Nephron (organoid): ENCODE measurements at regions not wholly inside any gene's neighbourhood (a gene's known extent, or its start where the extent isn't known, plus 50 kb on each side); places are given as distances from the start of the nearest gene placed in this dataset.
A peak's percentile ranks its signal among the peaks of the same experiment; 100 is the strongest.

Source experiments
- H3K27ac Mint-ChIP-seq, 3 experiments: 2 replicates each; pipeline ENCODE4 v1.8.0; 2020; ENCODE audit warnings: mixed read lengths in 3 of 3, mild to moderate bottlenecking in 2 of 3, moderate library complexity in 1 of 3
- H3K27me3 Mint-ChIP-seq: 2 replicates; pipeline ENCODE4 v1.8.0; 2021; ENCODE audit warnings: low read depth, mild to moderate bottlenecking, moderate library complexity, mixed read lengths
- H3K36me3 Mint-ChIP-seq: 2 replicates; pipeline ENCODE4 v1.8.0; 2020; ENCODE audit warnings: low read depth, mixed read lengths
- H3K4me1 Mint-ChIP-seq: 2 replicates; pipeline ENCODE4 v1.8.0; 2020; ENCODE audit warnings: mixed read lengths
- H3K4me3 Mint-ChIP-seq, 3 experiments: 2 replicates each; pipeline ENCODE4 v1.8.0; 2020; ENCODE audit warnings: mild to moderate bottlenecking in 3 of 3, mixed read lengths in 3 of 3, moderate library complexity in 2 of 3
- H3K9me3 Mint-ChIP-seq: 2 replicates; pipeline ENCODE4 v1.8.0; 2020; ENCODE audit warnings: mixed read lengths
- TF ChIP-seq, protein P1 (sequence below), 3 experiments: fragments of 200-600 bp; sonication (generic); IDR thresholded peaks; one replicate each; pipeline ENCODE4 v1.5.0; 2021; ENCODE audit warnings: antibody characterized with exemption in 3 of 3; ENCODE audit not compliant: unreplicated experiment in 3 of 3

DNA sequence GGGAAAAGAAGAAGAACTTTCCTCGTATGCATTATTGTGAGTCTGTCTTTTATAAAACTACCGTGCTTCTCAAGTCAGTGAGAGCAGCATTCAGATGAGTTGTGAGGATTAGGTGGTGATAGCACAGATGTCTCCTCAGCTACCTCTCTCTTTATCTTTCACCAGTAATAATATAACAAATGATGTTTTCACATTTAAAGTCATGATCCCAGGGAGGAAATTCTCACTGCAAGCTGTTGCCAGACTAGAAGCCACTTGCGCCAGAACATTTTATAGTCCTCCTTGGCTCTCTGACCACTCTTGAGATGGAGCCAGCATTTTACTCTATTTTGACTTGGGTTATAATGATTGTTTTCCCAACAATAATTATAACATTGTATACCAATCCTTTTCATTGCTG, 443.1 kb downstream of the AEBP2 start:
- H3K4me1 Mint-ChIP-seq = peaks cover 44% of the 10 kb centered on the region
- peaks cover 5% of the 10 kb centered on the region for H3K9me3 Mint-ChIP-seq
- H3K27me3 Mint-ChIP-seq = no peaks in the 10 kb centered on the region
- H3K4me3 Mint-ChIP-seq = no peak overlapping the region
- peak overlapping the region in 1 of 3 experiments; percentile 9 for H3K27ac Mint-ChIP-seq
- H3K36me3 Mint-ChIP-seq = no peaks in the 10 kb centered on the region
- TF ChIP-seq, protein P1, sequence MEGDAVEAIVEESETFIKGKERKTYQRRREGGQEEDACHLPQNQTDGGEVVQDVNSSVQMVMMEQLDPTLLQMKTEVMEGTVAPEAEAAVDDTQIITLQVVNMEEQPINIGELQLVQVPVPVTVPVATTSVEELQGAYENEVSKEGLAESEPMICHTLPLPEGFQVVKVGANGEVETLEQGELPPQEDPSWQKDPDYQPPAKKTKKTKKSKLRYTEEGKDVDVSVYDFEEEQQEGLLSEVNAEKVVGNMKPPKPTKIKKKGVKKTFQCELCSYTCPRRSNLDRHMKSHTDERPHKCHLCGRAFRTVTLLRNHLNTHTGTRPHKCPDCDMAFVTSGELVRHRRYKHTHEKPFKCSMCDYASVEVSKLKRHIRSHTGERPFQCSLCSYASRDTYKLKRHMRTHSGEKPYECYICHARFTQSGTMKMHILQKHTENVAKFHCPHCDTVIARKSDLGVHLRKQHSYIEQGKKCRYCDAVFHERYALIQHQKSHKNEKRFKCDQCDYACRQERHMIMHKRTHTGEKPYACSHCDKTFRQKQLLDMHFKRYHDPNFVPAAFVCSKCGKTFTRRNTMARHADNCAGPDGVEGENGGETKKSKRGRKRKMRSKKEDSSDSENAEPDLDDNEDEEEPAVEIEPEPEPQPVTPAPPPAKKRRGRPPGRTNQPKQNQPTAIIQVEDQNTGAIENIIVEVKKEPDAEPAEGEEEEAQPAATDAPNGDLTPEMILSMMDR (IDR thresholded peaks at IDR 0.05; ENCODE audit: unreplicated experiment in 3 of 3) = no peak

GRCh38 chr12:19884021-19884492, 444.8 kb downstream of the AEBP2 start:
- H3K4me3 Mint-ChIP-seq = no peak overlapping the region
- peaks cover 5% of the 10 kb centered on the region for H3K9me3 Mint-ChIP-seq
- no peaks in the 10 kb centered on the region for H3K27me3 Mint-ChIP-seq
- peaks cover 47% of the 10 kb centered on the region for H3K4me1 Mint-ChIP-seq
- no peak overlapping the region for H3K27ac Mint-ChIP-seq
- TF ChIP-seq, protein P1 (IDR thresholded peaks at IDR 0.05; ENCODE audit: unreplicated experiment in 3 of 3) = no peak
- no peaks in the 10 kb centered on the region for H3K36me3 Mint-ChIP-seq

DNA sequence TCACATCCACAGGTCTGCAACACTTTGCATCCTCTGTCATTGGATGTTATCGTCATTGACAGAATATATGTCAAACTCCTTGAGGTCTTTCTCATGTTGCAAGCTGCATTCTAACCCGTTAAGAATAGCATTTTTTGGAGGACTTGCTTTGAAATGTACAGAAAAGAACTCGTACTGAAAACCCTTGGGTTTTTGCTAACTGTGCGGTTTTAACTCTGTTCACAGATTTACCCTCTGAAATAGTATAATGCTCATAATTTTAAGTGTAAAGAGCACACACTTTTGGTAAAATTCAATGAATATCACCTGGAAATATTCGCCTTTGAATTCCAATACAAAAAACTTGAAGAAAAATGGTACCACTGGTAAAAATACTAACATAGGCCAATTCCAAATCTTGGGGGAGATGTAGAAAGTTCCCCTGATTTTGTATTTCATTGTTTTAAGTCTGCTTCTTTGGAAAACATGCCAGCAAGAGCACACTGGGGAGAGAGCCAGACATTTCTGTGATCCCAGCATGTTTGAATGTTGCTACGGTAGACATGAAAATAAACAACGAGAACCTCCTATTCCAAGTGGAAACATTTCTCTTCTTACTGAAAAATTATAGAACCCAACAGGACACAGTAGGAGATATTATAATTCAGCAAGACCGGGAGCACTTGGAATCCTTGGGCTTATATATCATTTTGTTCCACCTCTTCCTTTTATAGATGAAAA, 446.0 kb downstream of the AEBP2 start:
- TF ChIP-seq, protein P1 (IDR thresholded peaks at IDR 0.05; ENCODE audit: unreplicated experiment in 3 of 3) = no peak
- H3K36me3 Mint-ChIP-seq = no peaks in the 10 kb centered on the region
- peaks cover 5% of the 10 kb centered on the region for H3K9me3 Mint-ChIP-seq
- peak overlapping the region; percentile 54 to 84 (median 75) for H3K27ac Mint-ChIP-seq
- peaks cover 48% of the 10 kb centered on the region for H3K4me1 Mint-ChIP-seq
- no peak overlapping the region for H3K4me3 Mint-ChIP-seq
- no peaks in the 10 kb centered on the region for H3K27me3 Mint-ChIP-seq

- no peaks in the 10 kb centered on the region for H3K27me3 Mint-ChIP-seq
- TF ChIP-seq, protein P1 (IDR thresholded peaks at IDR 0.05; ENCODE audit: unreplicated experiment in 3 of 3) = no peak
- peaks cover 49% of the 10 kb centered on the region for H3K4me1 Mint-ChIP-seq
- no peaks in the 10 kb centered on the region for H3K36me3 Mint-ChIP-seq
- H3K27ac Mint-ChIP-seq = peak overlapping the region; percentile 58 to 84 (median 75)
- peaks cover 5% of the 10 kb centered on the region for H3K9me3 Mint-ChIP-seq
- H3K4me3 Mint-ChIP-seq = no peak overlapping the region
Observed at GRCh38 chr12:19886065-19886464, 446.8 kb downstream of the AEBP2 start.

- Mint-ChIP-seq H3K27ac (peak overlapping the region; percentile 58 to 84 (median 75)), H3K4me1 (peaks cover 50% of the 10 kb centered on the region), H3K9me3 (peaks cover 5% of the 10 kb centered on the region), H3K4me3 (no peak overlapping the region), H3K36me3 (no peaks in the 10 kb centered on the region), H3K27me3 (no peaks in the 10 kb centered on the region)
- TF ChIP-seq, protein P1 (IDR thresholded peaks at IDR 0.05; ENCODE audit: unreplicated experiment in 3 of 3) = no peak
Observed at GRCh38 chr12:19886639-19887064, 447.4 kb downstream of the AEBP2 start.

GRCh38 chr12:19890024-19890423, 450.7 kb downstream of the AEBP2 start:
- H3K36me3 Mint-ChIP-seq = no peaks in the 10 kb centered on the region
- H3K27ac Mint-ChIP-seq = no peak overlapping the region
- peaks cover 42% of the 10 kb centered on the region for H3K4me1 Mint-ChIP-seq
- TF ChIP-seq, protein P1 (IDR thresholded peaks at IDR 0.05; ENCODE audit: unreplicated experiment in 3 of 3) = no peak
- no peaks in the 10 kb centered on the region for H3K9me3 Mint-ChIP-seq
- H3K27me3 Mint-ChIP-seq = no peaks in the 10 kb centered on the region
- no peak overlapping the region for H3K4me3 Mint-ChIP-seq
